Hematopoietic multipotent progenitor cell treated with erythropoietin and hydrocortisone succinate and interleukin-3 and kit ligand, for 6 days (in vitro differentiated cells): ENCODE measurements at regions not wholly inside any gene's neighbourhood (a gene's known extent, or its start where the extent isn't known, plus 50 kb on each side); places are given as distances from the start of the nearest gene placed in this dataset.

Experiments
- DNase-seq: peaks from one replicate; pipeline ENCODE4 v3.0.0-alpha.2; 2015

- DNase-seq = no peak
Measured at GRCh38 chr12:103196467-103196866, 239.0 kb downstream of the ASCL1 start.

DNA sequence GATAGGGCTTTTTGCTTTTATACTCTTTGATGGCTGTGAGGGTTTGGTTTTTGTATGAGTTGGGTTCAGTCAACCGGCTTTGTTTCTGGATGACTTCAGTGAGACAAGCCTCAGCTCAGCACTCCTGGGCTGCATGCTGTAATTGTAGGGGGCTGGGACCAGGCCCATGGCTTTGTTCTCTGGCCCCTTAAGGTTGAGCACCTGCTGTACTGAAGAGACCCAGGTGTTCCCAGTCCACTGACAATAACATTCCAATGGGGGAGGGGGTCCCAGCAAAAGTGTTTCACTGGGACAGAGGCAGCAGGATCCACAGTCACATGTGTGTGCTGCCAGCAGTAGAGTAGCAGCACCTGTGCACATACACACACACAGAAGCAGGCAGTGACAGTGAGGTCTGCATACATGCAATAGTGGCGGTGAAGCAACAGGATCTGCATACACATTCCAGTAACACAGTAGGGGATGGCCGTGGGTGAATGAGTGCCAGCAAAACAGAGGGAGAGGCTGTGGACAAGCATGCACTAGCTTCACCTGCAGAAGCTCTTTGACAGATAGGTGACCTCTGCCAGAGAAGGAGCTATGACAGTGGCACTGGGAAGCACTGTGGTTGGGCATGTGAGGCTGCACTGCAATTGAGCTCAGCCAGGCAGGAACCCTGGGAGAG lies 240.4 kb downstream of the ASCL1 start:
- no peak for DNase-seq

DNA sequence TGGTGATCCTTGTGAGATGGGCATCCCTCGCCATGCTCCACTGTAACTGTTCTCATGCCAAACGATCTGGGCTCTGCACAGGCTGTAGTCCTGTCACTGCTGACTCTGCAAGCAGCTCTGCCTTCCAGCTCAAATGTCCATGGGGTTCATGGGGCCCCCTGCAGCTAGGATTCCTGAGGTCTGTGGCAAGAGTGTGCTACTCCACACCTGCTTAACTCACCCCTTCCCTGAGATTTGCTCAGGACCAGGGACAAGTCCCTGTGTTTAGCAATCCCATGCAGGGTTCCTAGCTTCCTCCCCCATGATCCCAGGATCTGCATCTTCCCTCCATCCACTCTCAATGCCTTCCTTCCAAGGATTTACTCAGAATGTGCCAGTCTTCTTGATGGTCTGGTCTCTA lies 241.0 kb downstream of the ASCL1 start:
- no peak for DNase-seq

DNA sequence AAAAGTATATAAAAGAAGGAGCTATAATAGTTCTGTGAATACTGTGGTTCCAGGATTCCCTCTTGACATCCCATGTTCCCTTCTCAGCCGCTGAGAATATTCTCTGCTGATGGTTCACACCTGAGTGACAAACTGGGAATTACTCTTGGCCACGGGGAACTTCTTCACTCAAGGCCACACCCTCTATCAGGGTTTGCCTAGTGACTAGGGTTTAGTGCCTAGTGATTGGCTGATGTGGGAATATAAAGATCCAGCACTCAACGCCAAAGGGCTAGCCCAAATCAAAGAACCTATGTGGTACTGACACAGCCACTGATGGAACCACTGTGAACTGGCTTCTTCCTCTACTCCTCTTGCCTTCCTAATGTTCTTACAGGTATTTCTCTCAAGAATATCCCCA lies 248.4 kb downstream of the ASCL1 start:
- DNase-seq = no peak

- DNase-seq = no peak
Measured at GRCh38 chr12:103207936-103208335, 250.5 kb downstream of the ASCL1 start.

- DNase-seq = no peak
Measured at GRCh38 chr12:103241184-103241583, 254.6 kb downstream of the C12orf42 start.

- DNase-seq = no peak
Measured at GRCh38 chr12:103244596-103244995, 251.2 kb downstream of the C12orf42 start.

DNA sequence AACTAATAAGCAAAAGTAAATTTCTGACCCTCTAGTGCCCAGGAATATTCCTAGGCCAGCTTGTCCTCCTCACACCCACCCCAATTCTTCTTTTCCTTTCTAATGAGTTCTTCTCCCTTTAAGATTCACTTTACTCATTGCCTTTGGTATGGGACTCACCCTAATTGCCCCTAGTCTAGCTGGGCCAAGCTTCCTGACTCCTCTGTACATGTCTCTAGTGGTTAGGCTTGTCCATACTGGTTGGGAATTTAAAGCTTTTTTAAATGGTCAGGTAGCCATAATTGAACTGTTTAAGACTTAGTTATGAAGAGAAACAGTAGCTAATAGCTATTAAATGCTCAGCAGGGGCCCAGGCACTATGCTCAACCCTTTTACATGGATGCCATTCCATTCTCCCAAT lies 248.2 kb downstream of the C12orf42 start:
- DNase-seq = no peak

- no peak for DNase-seq
Measured at GRCh38 chr12:103249607-103250006, 246.2 kb downstream of the C12orf42 start.

DNA sequence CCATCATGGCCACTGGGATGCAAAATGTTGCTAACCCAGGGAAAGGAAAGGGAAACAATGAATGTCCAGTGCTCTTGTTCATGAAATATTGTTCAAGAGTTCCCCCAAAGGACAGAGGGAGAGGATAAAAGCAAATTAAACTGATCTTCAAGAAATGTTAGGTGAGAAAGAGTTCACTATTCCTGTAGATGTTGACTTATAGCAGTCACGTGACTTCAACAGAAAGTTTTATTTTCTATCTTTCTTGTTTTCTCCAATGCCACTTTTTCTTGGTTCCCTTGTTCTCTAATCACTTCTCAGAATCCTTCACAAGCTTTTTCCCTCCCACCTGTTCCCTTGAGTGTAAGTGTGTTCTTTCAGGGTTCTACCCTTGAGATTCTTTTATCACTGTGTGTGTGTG lies 245.3 kb downstream of the C12orf42 start:
- no peak for DNase-seq
